SK-N-SH (cell line): ENCODE measurements at regions not wholly inside any gene's neighbourhood (a gene's known extent, or its start where the extent isn't known, plus 50 kb on each side); places are given as distances from the start of the nearest gene placed in this dataset.

ENCODE experiments used
- CTCF ChIA-PET: fragments of 300-600, 350-600 bp; formaldehyde crosslinking; extraction: SDS; loops from one replicate; lab custom pipeline; 2021; lab: Yijun Ruan, JAX
- POLR2A ChIA-PET: fragments of 350-600 bp; sonication (Branson Sonifier 250); formaldehyde crosslinking; extraction: SDS; loops from one replicate; lab custom pipeline; 2020; ENCODE audit warnings: antibody characterized with exemption, inconsistent platforms; lab: Yijun Ruan, JAX
- DNase-seq: peaks from one replicate; pipeline ENCODE4 v3.0.0; 2012
- H2AFZ ChIP-seq: fragments of 200-600 bp; sonication (generic); 2 replicates; pipeline ENCODE4 v1.8.1; 2016; ENCODE audit warnings: antibody characterized with exemption, mild to moderate bottlenecking, low read depth
- H3F3A ChIP-seq: fragments of 200-600 bp; sonication (generic); replicated peaks from 2 replicates; pipeline ENCODE3; 2016; ENCODE audit warnings: antibody characterized with exemption, mild to moderate bottlenecking; ENCODE audit not compliant: insufficient read depth
- H3K27ac ChIP-seq, 2 experiments: fragments of 200-500 bp in 1 of 2; fragments of 200-600 bp in 1 of 2; sonication (Bioruptor generic) in 1 of 2; sonication (generic), shearing (Covaris generic) in 1 of 2; 2 replicates each; pipeline versions ENCODE4 v1.5.1 to v1.6.1; 2014 to 2016; ENCODE audit warnings: low read depth in 2 of 2, inconsistent platforms in 1 of 2, low read length in 1 of 2, mild to moderate bottlenecking in 1 of 2, mixed read lengths in 1 of 2
- H3K27me3 ChIP-seq: fragments of 200-600 bp; sonication (generic), shearing (Covaris generic); 2 replicates; pipeline ENCODE4 v1.6.1; 2016; ENCODE audit warnings: mixed run types; ENCODE audit not compliant: insufficient read depth
- H3K36me3 ChIP-seq, 2 experiments: fragments of 200-500 bp in 1 of 2; fragments of 200-600 bp in 1 of 2; sonication (Bioruptor generic) in 1 of 2; sonication (generic) in 1 of 2; replicated peaks in 1 of 2; 2 replicates each; pipeline versions ENCODE3 to v1.5.1; 2014 to 2016; ENCODE audit warnings: low read length in 1 of 2, mild to moderate bottlenecking in 1 of 2; ENCODE audit not compliant: insufficient read depth in 2 of 2, control insufficient read depth in 1 of 2
- H3K4me1 ChIP-seq, 2 experiments: fragments of 200-500 bp in 1 of 2; fragments of 200-600 bp in 1 of 2; sonication (Bioruptor generic) in 1 of 2; sonication (generic), shearing (Covaris generic) in 1 of 2; 2 replicates each; pipeline versions ENCODE4 v1.5.1 to v1.6.1; 2014 to 2016; ENCODE audit warnings: low read depth in 1 of 2, low read length in 1 of 2, mixed run types in 1 of 2; ENCODE audit not compliant: insufficient read depth in 2 of 2, control insufficient read depth in 1 of 2
- H3K4me2 ChIP-seq: fragments of 200-600 bp; sonication (generic), shearing (Covaris generic); 2 replicates; pipeline ENCODE4 v1.6.1; 2017; ENCODE audit warnings: mixed run types
- H3K4me3 ChIP-seq, 2 experiments: fragments of 200-500 bp in 1 of 2; fragments of 200-600 bp in 1 of 2; sonication (Bioruptor generic) in 1 of 2; sonication (generic), shearing (Covaris generic) in 1 of 2; 2 replicates each; pipeline versions ENCODE4 v1.5.1 to v1.8.1; 2014 to 2016; ENCODE audit warnings: low read depth in 2 of 2, inconsistent platforms in 1 of 2, low read length in 1 of 2, mild to moderate bottlenecking in 1 of 2, mixed read lengths in 1 of 2, moderate library complexity in 1 of 2
- H3K79me2 ChIP-seq: fragments of 200-600 bp; sonication (generic); 2 replicates; pipeline ENCODE4 v1.8.1; 2017; ENCODE audit warnings: mild to moderate bottlenecking; ENCODE audit not compliant: insufficient read depth
- H3K9ac ChIP-seq: fragments of 200-600 bp; sonication (generic); 2 replicates; pipeline ENCODE4 v1.6.1; 2017; ENCODE audit warnings: mixed run types
- H3K9me2 ChIP-seq: fragments of 200-600 bp; sonication (generic); 2 replicates; pipeline ENCODE4 v1.6.1; 2017; ENCODE audit warnings: mixed run types
- H3K9me3 ChIP-seq: fragments of 200-600 bp; sonication (generic); 2 replicates; pipeline ENCODE4 v1.6.1; 2017; ENCODE audit warnings: mixed run types, mild to moderate bottlenecking, moderate library complexity
- H4K20me1 ChIP-seq: fragments of 200-600 bp; sonication (generic); 2 replicates; pipeline ENCODE4 v1.6.1; 2017; ENCODE audit warnings: mild to moderate bottlenecking, mixed run types; ENCODE audit not compliant: insufficient read depth
- CHD2 ChIP-seq: fragments of 150-350 bp; IDR thresholded peaks from 2 replicates; pipeline ENCODE4 v1.6.1; 2018; ENCODE audit warnings: low read length; ENCODE audit not compliant: partially characterized antibody
- ELF1 ChIP-seq: IDR thresholded peaks from 2 replicates; pipeline ENCODE4 v1.4.0; 2012
- EP300 ChIP-seq, 2 experiments: IDR thresholded peaks; 2 replicates each; pipeline versions ENCODE4 v1.4.0 to v1.6.1; 2012; ENCODE audit warnings: borderline replicate concordance in 1 of 2, low read depth in 1 of 2, low read length in 1 of 2
- GABPA ChIP-seq: IDR thresholded peaks from 2 replicates; pipeline ENCODE4 v1.4.0; 2012; ENCODE audit warnings: low read depth, mild to moderate bottlenecking
- MEF2A ChIP-seq: IDR thresholded peaks from 2 replicates; pipeline ENCODE4 v1.4.0; 2012; ENCODE audit warnings: low read depth, borderline replicate concordance
- NRF1 ChIP-seq: IDR thresholded peaks from 2 replicates; pipeline ENCODE4 v1.6.1; 2012; ENCODE audit warnings: low read depth, mild to moderate bottlenecking, low read length
- RAD21 ChIP-seq: IDR thresholded peaks from 2 replicates; pipeline ENCODE4 v1.6.1; 2012; ENCODE audit warnings: mild to moderate bottlenecking, low read length
- RCOR1 ChIP-seq: fragments of 150-350 bp; IDR thresholded peaks from 2 replicates; pipeline ENCODE4 v1.6.1; 2017; ENCODE audit warnings: antibody characterized with exemption, low read length
- SIN3A ChIP-seq: IDR thresholded peaks from 2 replicates; pipeline ENCODE4 v1.6.1; 2012; ENCODE audit warnings: low read depth, mild to moderate bottlenecking, low read length, moderate library complexity, borderline replicate concordance
- TAF1 ChIP-seq: IDR thresholded peaks from 2 replicates; pipeline ENCODE4 v1.6.1; 2012; ENCODE audit warnings: low read depth, mild to moderate bottlenecking, low read length, moderate library complexity, borderline replicate concordance
- TCF12 ChIP-seq: IDR thresholded peaks from 2 replicates; pipeline ENCODE4 v1.4.0; 2012
- TEAD4 ChIP-seq: IDR thresholded peaks from 2 replicates; pipeline ENCODE4 v1.4.0; 2012; ENCODE audit warnings: mild to moderate bottlenecking, borderline replicate concordance; ENCODE audit not compliant: insufficient read depth
- USF2 ChIP-seq: fragments of 150-350 bp; IDR thresholded peaks from 2 replicates; pipeline ENCODE4 v1.6.1; 2017; ENCODE audit warnings: antibody characterized with exemption, low read length, low read depth, borderline replicate concordance
- ZBTB33 ChIP-seq: IDR thresholded peaks from 2 replicates; pipeline ENCODE4 v1.4.0; 2012; ENCODE audit warnings: low read depth, borderline replicate concordance
- WGBS: methylation state at CpG from one replicate; pipeline ENCODE4 v1.1.6; 2017; ENCODE audit warnings: low lambda C conversion rate; 5-methylcytosine and 5-hydroxymethylcytosine counted together

- Histone ChIP-seq H3K9me3 (no peaks in the 10 kb centered on the region), H3K79me2 (no peaks in the 10 kb centered on the region; the same call in 1 of the 2 replicates), H3K36me3 (no peaks in the 10 kb centered on the region)
- TF ChIP-seq ZBTB33: no peak
- TF ChIP-seq SIN3A: no peak
- no peak for TF ChIP-seq RCOR1
- no peak for TF ChIP-seq NRF1
- TF ChIP-seq ELF1: no peak
- no peak for TF ChIP-seq TEAD4
- no peak for TF ChIP-seq TCF12
- TF ChIP-seq TAF1: no peak
- no peak for TF ChIP-seq CHD2
- TF ChIP-seq MEF2A: no peak
- TF ChIP-seq GABPA: no peak
- TF ChIP-seq, all 33 proteins: peak for 0
- ChIA-PET CTCF (no interaction called here), POLR2A (no interaction called here)
- WGBS: 10% methylated on average over 1 of the region's 1 CpG
- peaks cover 6% of the 10 kb centered on the region; the same call in 1 of the 2 replicates for H3K27me3 ChIP-seq
- no peaks in the 10 kb centered on the region for H3K9me2 ChIP-seq
- H3K4me3 ChIP-seq: no peak overlapping the region
- H4K20me1 ChIP-seq: no peaks in the 10 kb centered on the region
- no peak overlapping the region for H3K4me2 ChIP-seq
- no peak overlapping the region for H2AFZ ChIP-seq
- no peaks in the 10 kb centered on the region for H3K4me1 ChIP-seq
- H3K27ac ChIP-seq: no peak overlapping the region
- no peak for DNase-seq
- no peak overlapping the region for H3K9ac ChIP-seq
- H3F3A ChIP-seq: no peaks in the 10 kb centered on the region
Measured at GRCh38 chr6:45829873-45830272, 185.8 kb downstream of the CLIC5 start.

- 32% methylated on average over 7 of the region's 7 CpGs for WGBS
- TF ChIP-seq EP300 (IDR thresholded peaks at IDR 0.05; ENCODE audit: borderline replicate concordance in 1 of 2, low read depth in 1 of 2, low read length in 1 of 2) (no peak), USF2 (no peak), RAD21 (no peak), ZBTB33 (no peak)
- Histone ChIP-seq H3K9me2 (no peaks in the 10 kb centered on the region), H3F3A (no peaks in the 10 kb centered on the region), H3K4me1 (no peaks in the 10 kb centered on the region), H4K20me1 (no peaks in the 10 kb centered on the region), H3K4me2 (no peak overlapping the region), H3K27ac (no peak overlapping the region), H3K36me3 (no peaks in the 10 kb centered on the region), H3K9me3 (no peaks in the 10 kb centered on the region), H3K79me2 (no peaks in the 10 kb centered on the region; the same call in 1 of the 2 replicates), H3K9ac (no peak overlapping the region), H3K27me3 (peaks cover 17% of the 10 kb centered on the region; the same call in 1 of the 2 replicates), H2AFZ (no peak overlapping the region), H3K4me3 (no peak overlapping the region)
- CTCF ChIA-PET: no interaction called here
- no peak for DNase-seq
- POLR2A ChIA-PET: no interaction called here
Measured at GRCh38 chr6:45827952-45828530, 187.6 kb downstream of the CLIC5 start.
